ENCODE measurements at regions not wholly inside any gene's neighbourhood (a gene's known extent, or its start where the extent isn't known, plus 50 kb on each side); places are given as distances from the start of the nearest gene placed in this dataset.

DNA sequence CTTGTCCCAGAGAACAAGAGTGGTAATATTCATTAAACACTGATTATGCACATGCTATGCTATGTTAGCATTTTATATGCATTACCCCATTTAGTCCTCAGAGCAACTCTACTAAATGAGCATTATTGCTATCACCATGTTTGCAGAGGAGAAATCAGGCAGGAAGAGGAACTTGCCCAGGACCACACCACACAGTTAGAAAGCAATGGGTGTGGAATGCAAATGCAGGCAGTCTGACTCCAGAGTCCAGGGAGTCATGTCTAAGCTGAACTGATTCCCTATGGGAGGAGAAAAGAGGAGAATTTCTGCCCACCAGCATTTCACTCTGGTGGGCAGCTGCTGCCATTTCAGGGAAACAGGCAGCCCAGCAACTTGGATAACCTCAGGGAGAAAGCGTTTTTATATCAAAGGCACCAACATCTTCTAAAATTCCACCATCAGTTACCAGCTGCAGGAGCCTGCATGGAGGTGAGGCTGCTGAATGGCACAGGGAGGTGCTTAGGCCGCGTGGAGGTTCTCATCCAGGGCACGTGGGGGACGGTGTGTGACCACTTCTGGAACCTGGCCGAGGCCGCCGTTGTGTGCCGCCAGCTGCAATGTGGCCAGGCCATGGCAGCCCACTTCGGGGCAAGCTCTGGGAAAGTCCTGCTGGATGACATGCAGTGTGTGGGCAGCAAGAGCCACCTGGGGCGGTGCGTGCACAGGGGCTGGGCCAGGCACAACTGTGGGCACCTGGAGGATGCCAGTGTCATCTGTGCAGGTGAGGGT lies 68.2 kb upstream of the C10orf120 start:
- Mint-ChIP-seq H3K27ac (no peak overlapping the region), H3K9me3 (no peaks in the 10 kb centered on the region), H3K36me3 (no peaks in the 10 kb centered on the region), H3K27me3 (peaks cover 47% of the 10 kb centered on the region), H3K4me3 (no peak overlapping the region), H3K4me1 (ENCODE audit: unreplicated experiment) (no peaks in the 10 kb centered on the region)
- no peak for DNase-seq (ENCODE audit: extremely low spot score, unreplicated experiment)
- TF ChIP-seq, protein P1, sequence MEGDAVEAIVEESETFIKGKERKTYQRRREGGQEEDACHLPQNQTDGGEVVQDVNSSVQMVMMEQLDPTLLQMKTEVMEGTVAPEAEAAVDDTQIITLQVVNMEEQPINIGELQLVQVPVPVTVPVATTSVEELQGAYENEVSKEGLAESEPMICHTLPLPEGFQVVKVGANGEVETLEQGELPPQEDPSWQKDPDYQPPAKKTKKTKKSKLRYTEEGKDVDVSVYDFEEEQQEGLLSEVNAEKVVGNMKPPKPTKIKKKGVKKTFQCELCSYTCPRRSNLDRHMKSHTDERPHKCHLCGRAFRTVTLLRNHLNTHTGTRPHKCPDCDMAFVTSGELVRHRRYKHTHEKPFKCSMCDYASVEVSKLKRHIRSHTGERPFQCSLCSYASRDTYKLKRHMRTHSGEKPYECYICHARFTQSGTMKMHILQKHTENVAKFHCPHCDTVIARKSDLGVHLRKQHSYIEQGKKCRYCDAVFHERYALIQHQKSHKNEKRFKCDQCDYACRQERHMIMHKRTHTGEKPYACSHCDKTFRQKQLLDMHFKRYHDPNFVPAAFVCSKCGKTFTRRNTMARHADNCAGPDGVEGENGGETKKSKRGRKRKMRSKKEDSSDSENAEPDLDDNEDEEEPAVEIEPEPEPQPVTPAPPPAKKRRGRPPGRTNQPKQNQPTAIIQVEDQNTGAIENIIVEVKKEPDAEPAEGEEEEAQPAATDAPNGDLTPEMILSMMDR (conservative IDR thresholded peaks at IDR 0.05) = no peak

DNA sequence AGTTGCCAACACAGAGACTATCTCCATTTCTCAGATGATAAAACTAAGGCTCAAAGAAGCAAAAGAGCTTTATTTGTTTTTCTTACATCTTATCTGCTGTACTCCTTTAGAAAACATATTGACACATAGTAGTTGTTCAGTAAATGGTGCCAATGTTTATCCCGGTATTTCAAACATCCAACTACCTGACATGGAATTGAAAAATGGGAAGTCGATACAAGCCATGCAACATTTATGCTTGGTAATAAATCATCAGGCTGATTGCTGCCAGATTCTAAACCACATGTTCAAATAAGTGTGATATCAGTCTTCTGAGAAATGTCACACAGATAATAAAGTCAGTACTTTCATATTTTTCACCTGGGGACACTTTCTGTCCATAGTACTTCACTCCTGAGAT lies 65.8 kb upstream of the C10orf120 start:
- no peaks in the 10 kb centered on the region for H3K9me3 Mint-ChIP-seq
- no peaks in the 10 kb centered on the region for H3K4me1 Mint-ChIP-seq (ENCODE audit: unreplicated experiment)
- no peak overlapping the region for H3K27ac Mint-ChIP-seq
- H3K27me3 Mint-ChIP-seq = peaks cover 38% of the 10 kb centered on the region
- H3K36me3 Mint-ChIP-seq = no peaks in the 10 kb centered on the region
- DNase-seq (ENCODE audit: extremely low spot score, unreplicated experiment) = no peak
- H3K4me3 Mint-ChIP-seq = no peak overlapping the region
- TF ChIP-seq, protein P1 (conservative IDR thresholded peaks at IDR 0.05) = no peak

DNA sequence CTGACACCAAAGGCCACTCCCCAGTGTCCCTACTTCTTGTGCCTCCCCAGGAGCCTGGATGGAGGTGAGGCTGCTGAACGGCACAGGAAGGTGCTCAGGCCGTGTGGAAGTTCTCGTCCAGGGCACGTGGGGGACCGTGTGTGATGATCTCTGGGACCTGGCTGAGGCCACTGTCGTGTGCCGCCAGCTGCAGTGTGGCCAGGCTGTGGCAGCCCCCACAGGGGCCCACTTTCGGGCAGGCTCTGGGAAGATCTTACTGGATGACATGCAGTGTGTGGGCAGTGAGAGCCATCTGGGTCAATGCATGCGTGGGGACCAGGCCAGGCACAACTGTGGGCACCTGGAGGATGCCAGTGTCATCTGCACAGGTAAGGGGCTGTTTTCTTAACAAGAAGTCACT lies 57.0 kb upstream of the C10orf120 start:
- H3K4me1 Mint-ChIP-seq (ENCODE audit: unreplicated experiment) = no peaks in the 10 kb centered on the region
- DNase-seq (ENCODE audit: extremely low spot score, unreplicated experiment) = no peak
- H3K4me3 Mint-ChIP-seq = no peak overlapping the region
- no peak overlapping the region for H3K27ac Mint-ChIP-seq
- TF ChIP-seq, protein P1 (conservative IDR thresholded peaks at IDR 0.05) = no peak
- no peaks in the 10 kb centered on the region for H3K36me3 Mint-ChIP-seq
- H3K9me3 Mint-ChIP-seq = peaks cover 5% of the 10 kb centered on the region
- H3K27me3 Mint-ChIP-seq = no peaks in the 10 kb centered on the region

DNA sequence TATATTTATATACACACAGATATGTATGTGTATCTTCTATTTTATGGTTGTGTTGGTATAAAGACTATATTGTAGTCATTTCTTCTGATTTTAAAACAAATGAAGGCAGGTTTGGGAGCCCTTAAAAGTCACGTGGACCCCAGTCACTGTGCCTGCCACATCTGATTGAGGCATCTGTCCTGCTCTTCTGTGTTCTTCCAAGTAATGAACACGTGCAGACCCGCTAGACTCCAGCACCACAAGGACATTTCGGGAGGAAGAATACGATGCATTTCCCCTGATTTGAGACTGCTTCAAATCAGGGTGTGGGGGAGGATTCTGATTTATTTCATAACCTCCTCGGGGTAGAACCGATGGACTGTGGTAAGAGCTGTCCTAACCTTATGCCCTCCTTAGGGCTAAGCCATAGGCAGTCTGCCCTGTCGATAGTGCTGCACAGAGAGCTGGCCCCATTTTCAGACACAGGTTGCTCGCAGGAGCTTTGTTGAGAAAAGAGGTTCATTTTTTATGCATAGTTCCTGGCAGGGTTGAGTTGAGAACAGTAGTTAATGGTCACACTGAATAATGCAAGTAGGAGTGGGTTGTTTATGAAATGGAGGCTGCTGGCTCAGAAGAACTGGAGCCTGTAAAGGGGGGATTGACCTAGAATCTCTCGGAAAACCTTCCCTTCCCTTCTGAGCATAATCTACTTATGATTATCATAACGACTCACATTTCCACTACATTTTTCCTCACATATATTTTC lies 55.0 kb upstream of the C10orf120 start:
- no peak overlapping the region for H3K4me3 Mint-ChIP-seq
- H3K27ac Mint-ChIP-seq = no peak overlapping the region
- no peaks in the 10 kb centered on the region for H3K4me1 Mint-ChIP-seq (ENCODE audit: unreplicated experiment)
- no peak for DNase-seq (ENCODE audit: extremely low spot score, unreplicated experiment)
- peaks cover 5% of the 10 kb centered on the region for H3K9me3 Mint-ChIP-seq
- H3K27me3 Mint-ChIP-seq = peaks cover 7% of the 10 kb centered on the region
- no peaks in the 10 kb centered on the region for H3K36me3 Mint-ChIP-seq
- TF ChIP-seq, protein P1 (conservative IDR thresholded peaks at IDR 0.05) = no peak

DNA sequence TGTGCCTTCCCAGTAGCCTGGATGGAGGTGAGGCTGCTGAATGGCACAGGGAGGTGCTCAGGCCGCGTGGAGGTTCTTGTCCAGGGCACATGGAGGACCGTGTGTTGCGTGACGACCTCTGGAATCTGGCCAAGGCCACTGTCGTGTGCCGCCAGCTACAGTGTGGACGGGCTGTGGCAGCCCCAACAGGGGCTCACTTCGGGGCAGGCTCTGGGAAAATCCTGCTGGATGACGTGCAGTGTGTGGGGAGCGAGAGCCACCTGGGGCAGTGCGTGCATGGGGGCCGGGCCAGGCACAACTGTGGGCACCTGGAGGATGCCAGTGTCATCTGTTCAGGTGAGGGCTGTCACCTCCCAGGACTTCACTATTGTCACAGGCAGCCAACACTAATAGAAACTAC lies 50.2 kb upstream of the C10orf120 start:
- Mint-ChIP-seq H3K4me1 (ENCODE audit: unreplicated experiment) (no peaks in the 10 kb centered on the region), H3K36me3 (no peaks in the 10 kb centered on the region), H3K9me3 (no peaks in the 10 kb centered on the region), H3K27me3 (peaks cover 7% of the 10 kb centered on the region), H3K27ac (no peak overlapping the region), H3K4me3 (no peak overlapping the region)
- TF ChIP-seq, protein P1 (conservative IDR thresholded peaks at IDR 0.05) = no peak
- DNase-seq (ENCODE audit: extremely low spot score, unreplicated experiment) = no peak
